ENCODE measurements at regions not wholly inside any gene's neighbourhood (a gene's known extent, or its start where the extent isn't known, plus 50 kb on each side); places are given as distances from the start of the nearest gene placed in this dataset.

GRCh38 chr9:129350143-129350935 lies 172.3 kb upstream of the IER5L start:
- no peak for TF ChIP-seq POLR2AphosphoS5 (IDR thresholded peaks at IDR 0.05; ENCODE audit: borderline replicate concordance, low read depth, low read length)
- no peak for TF ChIP-seq EZH2 (IDR thresholded peaks at IDR 0.05)
- TF ChIP-seq FOXP2 (optimal IDR thresholded peaks at IDR 0.05; ENCODE audit: control extremely low read depth, extremely low read length, insufficient read depth) = no peak
